B cell (primary cell): ENCODE measurements at regions not wholly inside any gene's neighbourhood (a gene's known extent, or its start where the extent isn't known, plus 50 kb on each side); places are given as distances from the start of the nearest gene placed in this dataset.

Experiments
- ATAC-seq: fragments of 200-7000 bp; cut with Tn5 transposase; one replicate; pipeline ENCODE4 v1.10.0; 2021; ENCODE audit warnings: low read depth, mild to moderate bottlenecking, moderate number of reproducible peaks, moderate library complexity
- CTCF ChIA-PET: fragments of 350-600 bp; sonication (Branson Sonifier 250); formaldehyde crosslinking; loops from one replicate; lab custom pipeline; 2021; ENCODE audit warnings: antibody characterized with exemption, inconsistent platforms; lab: Charles Lee
- POLR2A ChIA-PET: fragments of 350-600 bp; sonication (Branson Sonifier 250); formaldehyde crosslinking; loops from one replicate; lab custom pipeline; 2021; ENCODE audit warnings: antibody characterized with exemption; lab: Charles Lee
- DNase-seq: peaks from one replicate; pipeline ENCODE4 v3.0.0; 2013
- H2AFZ ChIP-seq: 2 replicates; pipeline ENCODE4 v1.6.1; 2012; ENCODE audit warnings: mild to moderate bottlenecking, low read depth, low read length; ENCODE audit not compliant: insufficient read depth, poor library complexity, severe bottlenecking
- H3K27ac ChIP-seq, 2 donors: 1 replicate in 1 of 2; 2 replicates in 1 of 2; pipeline ENCODE4 v1.5.1; 2012 to 2013; ENCODE audit warnings: low read length in 2 of 2, mild to moderate bottlenecking in 2 of 2, moderate library complexity in 1 of 2
- H3K27me3 ChIP-seq, 4 experiments: fragments of 200-600 bp in 1 of 4; sonication (generic) in 1 of 4; replicated peaks in 1 of 4; 1 replicate in 2 of 4; 2 replicates in 2 of 4; pipeline versions ENCODE4 v1.6.1 to v1.7.0; 2013 to 2016; ENCODE audit warnings: low read length in 3 of 4, mild to moderate bottlenecking in 2 of 4, mixed read lengths in 1 of 4, moderate library complexity in 1 of 4; ENCODE audit not compliant: insufficient read depth in 4 of 4, control insufficient read depth in 3 of 4; ENCODE audit errors: control extremely low read depth in 1 of 4
- H3K36me3 ChIP-seq, 2 experiments: replicated peaks in 1 of 2; 1 replicate in 1 of 2; 2 replicates in 1 of 2; pipeline versions ENCODE4 v1.6.1 to v1.7.1; 2013; ENCODE audit warnings: low read length in 1 of 2; ENCODE audit not compliant: insufficient read depth in 2 of 2, control insufficient read depth in 1 of 2; ENCODE audit errors: control extremely low read depth in 1 of 2, extremely low read depth in 1 of 2
- H3K4me1 ChIP-seq, 2 donors: fragments of 200-600 bp in 1 of 2; sonication (generic) in 1 of 2; 1 replicate in 1 of 2; 2 replicates in 1 of 2; pipeline versions ENCODE4 v1.5.1 to v1.6.1; 2013 to 2017; ENCODE audit warnings: low read length in 2 of 2; ENCODE audit not compliant: control insufficient read depth in 2 of 2, insufficient read depth in 2 of 2
- H3K4me2 ChIP-seq: replicated peaks from 2 replicates; pipeline ENCODE3; 2012; ENCODE audit warnings: mild to moderate bottlenecking, low read depth, low read length; ENCODE audit not compliant: poor library complexity, severe bottlenecking
- H3K4me3 ChIP-seq, 5 experiments: fragments of 200-600 bp in 1 of 5; sonication (generic) in 1 of 5; 1 replicate in 3 of 5; 2 replicates in 2 of 5; pipeline versions ENCODE4 v1.5.1 to v1.7.0; 2011 to 2016; ENCODE audit warnings: low read length in 4 of 5, mild to moderate bottlenecking in 4 of 5, low read depth in 2 of 5, control low read depth in 1 of 5, moderate library complexity in 1 of 5; ENCODE audit not compliant: insufficient read depth in 1 of 5; ENCODE audit errors: control extremely low read depth in 1 of 5, extremely low read depth in 1 of 5
- H3K79me2 ChIP-seq: fragments of 200-600 bp; sonication (generic); one replicate; pipeline ENCODE4 v1.6.0; 2016; ENCODE audit warnings: low read length; ENCODE audit not compliant: control insufficient read depth, insufficient read depth
- H3K9ac ChIP-seq: fragments of 200-600 bp; sonication (generic); 2 replicates; pipeline ENCODE4 v1.6.1; 2017; ENCODE audit warnings: mild to moderate bottlenecking, low read length, moderate library complexity
- H3K9me3 ChIP-seq, 3 donors: one replicate each; pipeline versions ENCODE4 v1.6.1 to v1.7.1; 2013; ENCODE audit warnings: low read length in 2 of 3; ENCODE audit not compliant: control insufficient read depth in 2 of 3, insufficient read depth in 1 of 3; ENCODE audit errors: control extremely low read depth in 1 of 3
- H4K20me1 ChIP-seq: 2 replicates; pipeline ENCODE4 v1.6.0; 2012; ENCODE audit warnings: mild to moderate bottlenecking, low read length; ENCODE audit not compliant: insufficient read depth, control insufficient read depth, poor library complexity, severe bottlenecking
- H3K27ac Mint-ChIP-seq: one replicate; pipeline ENCODE4 v1.8.0; 2021; ENCODE audit warnings: mixed read lengths
- H3K27me3 Mint-ChIP-seq: one replicate; pipeline ENCODE4 v1.8.0; 2021; ENCODE audit warnings: mixed read lengths
- H3K4me1 Mint-ChIP-seq: one replicate; pipeline ENCODE4 v1.8.0; 2021; ENCODE audit warnings: mixed read lengths
- H3K4me3 Mint-ChIP-seq: one replicate; pipeline ENCODE4 v1.8.0; 2021; ENCODE audit warnings: mixed read lengths
- H3K9me3 Mint-ChIP-seq: one replicate; pipeline ENCODE4 v1.8.0; 2022; ENCODE audit warnings: mixed read lengths; ENCODE audit not compliant: insufficient read depth
- CTCF ChIP-seq: fragments of 200-600 bp; IDR thresholded peaks from one replicate; pipeline ENCODE4 v1.8.0; 2022; ENCODE audit warnings: antibody characterized with exemption, mild to moderate bottlenecking
- EZH2 ChIP-seq: IDR thresholded peaks from 2 replicates; pipeline ENCODE4 v1.6.1; 2012; ENCODE audit warnings: borderline replicate concordance, low read depth, mild to moderate bottlenecking, moderate library complexity, low read length; ENCODE audit not compliant: insufficient read depth, poor library complexity, severe bottlenecking
- whole genome bisulfite sequencing: methylation state at CpG from one replicate; pipeline ENCODE4 v1.1.5; 2013; ENCODE audit warnings: missing lambda C conversion rate; ENCODE audit not compliant: insufficient coverage; 5-methylcytosine and 5-hydroxymethylcytosine counted together
- intact Hi-C: fragments of 100-400 bp; cut with micrococcal nuclease; formaldehyde crosslinking; loops from one replicate; pipeline ENCODE4 v1.10.0; 2022

GRCh38 chr1:58852731-58853485 lies 69.1 kb upstream of the JUN start:
- Histone ChIP-seq H3K4me2 (no peak overlapping the region), H3K36me3 (no peaks in the 10 kb centered on the region), H3K79me2 (no peaks in the 10 kb centered on the region), H3K4me1 (peaks cover 16% of the 10 kb centered on the region in 2 donors), H3K27ac (no peak overlapping the region), H4K20me1 (no peaks in the 10 kb centered on the region), H3K9me3 (no peaks in the 10 kb centered on the region), H2AFZ (no peak overlapping the region), H3K4me3 (no peak overlapping the region), H3K9ac (no peak overlapping the region), H3K27me3 (no peaks in the 10 kb centered on the region)
- Mint-ChIP-seq H3K9me3 (no peaks in the 10 kb centered on the region), H3K27ac (no peak overlapping the region), H3K4me3 (no peak overlapping the region), H3K4me1 (peaks cover 22% of the 10 kb centered on the region), H3K27me3 (no peaks in the 10 kb centered on the region)
- CTCF ChIA-PET = interaction anchor here (0.8 kb wide), 1 partner anchor 311 kb away, joined by 3 read pairs; no protein-coding TSS in a partner anchor
- DNase-seq = no peak
- TF ChIP-seq CTCF (no peak), EZH2 (no peak)
- 97% methylated on average over 6 of the region's 10 CpGs for WGBS
- POLR2A ChIA-PET = no interaction called here
- ATAC-seq = no peak
- intact Hi-C loops = no loop called here

GRCh38 chr1:58854576-58854975 lies 70.7 kb upstream of the JUN start:
- Histone ChIP-seq H4K20me1 (no peaks in the 10 kb centered on the region), H3K9ac (no peak overlapping the region), H2AFZ (peak overlapping the region; percentile 40), H3K27me3 (no peaks in the 10 kb centered on the region), H3K4me1 (peaks cover 29 to 32% of the 10 kb centered on the region in 2 donors), H3K4me2 (peak overlapping the region; percentile 44), H3K9me3 (no peaks in the 10 kb centered on the region), H3K4me3 (no peak overlapping the region), H3K27ac (peak overlapping the region in 1 of 2 donors; percentile 31), H3K36me3 (no peaks in the 10 kb centered on the region), H3K79me2 (no peaks in the 10 kb centered on the region)
- ChIA-PET CTCF (interaction anchor here (0.8 kb wide), 1 partner anchor 158 kb away, joined by 3 read pairs; no protein-coding TSS in a partner anchor), POLR2A (interaction anchor here (0.6 kb wide), 1 partner anchor 69 kb away, joined by 6 read pairs; no protein-coding TSS in a partner anchor)
- Mint-ChIP-seq H3K27me3 (no peaks in the 10 kb centered on the region), H3K4me1 (peaks cover 38% of the 10 kb centered on the region), H3K4me3 (no peak overlapping the region), H3K9me3 (no peaks in the 10 kb centered on the region), H3K27ac (peak overlapping the region; percentile 10)
- intact Hi-C loops = no loop called here
- no peak for TF ChIP-seq CTCF
- TF ChIP-seq EZH2 = no peak
- ATAC-seq (peak; percentile 58), DNase-seq (peak; percentile 38)
- WGBS = 0% methylated on average over 1 of the region's 2 CpGs
